Loucy (cell line): ENCODE measurements at regions not wholly inside any gene's neighbourhood (a gene's known extent, or its start where the extent isn't known, plus 50 kb on each side); places are given as distances from the start of the nearest gene placed in this dataset.
"Not testable (repeated sequence)": the region's sequence is repeated elsewhere in the genome, so short reads cannot be mapped to it uniquely, and the experiment has no call there.

Source experiments
- H2AFZ ChIP-seq: fragments of 200-600 bp; sonication (generic); 2 replicates; pipeline ENCODE4 v1.6.0; 2016; ENCODE audit warnings: antibody characterized with exemption, mild to moderate bottlenecking, low read length, moderate library complexity
- H3F3A ChIP-seq: fragments of 200-600 bp; 2 replicates; pipeline ENCODE4 v1.6.0; 2016; ENCODE audit warnings: antibody characterized with exemption, low read depth, mild to moderate bottlenecking
- H3K27me3 ChIP-seq: fragments of 200-600 bp; sonication (generic); 2 replicates; pipeline ENCODE4 v1.6.1; 2014; ENCODE audit warnings: low read length, mild to moderate bottlenecking; ENCODE audit not compliant: insufficient read depth, poor library complexity, severe bottlenecking
- H3K36me3 ChIP-seq: fragments of 200-600 bp; sonication (generic); 2 replicates; pipeline ENCODE4 v1.6.1; 2016; ENCODE audit warnings: low read length; ENCODE audit not compliant: insufficient read depth
- H3K4me1 ChIP-seq: fragments of 200-600 bp; sonication (generic); 2 replicates; pipeline ENCODE4 v1.5.1; 2014; ENCODE audit warnings: low read length, mild to moderate bottlenecking; ENCODE audit not compliant: insufficient read depth, poor library complexity, severe bottlenecking
- H3K4me2 ChIP-seq: fragments of 200-600 bp; sonication (generic); 2 replicates; pipeline ENCODE4 v1.6.0; 2014; ENCODE audit warnings: antibody characterized with exemption, low read length, low read depth, mild to moderate bottlenecking; ENCODE audit not compliant: poor library complexity, severe bottlenecking
- H3K4me3 ChIP-seq: fragments of 200-600 bp; sonication (generic); 2 replicates; pipeline ENCODE4 v1.5.1; 2014; ENCODE audit warnings: low read length, mild to moderate bottlenecking, mixed read lengths; ENCODE audit not compliant: poor library complexity, severe bottlenecking
- H3K79me2 ChIP-seq: fragments of 200-600 bp; sonication (generic); 2 replicates; pipeline ENCODE4 v1.6.1; 2014; ENCODE audit warnings: low read length; ENCODE audit not compliant: insufficient read depth
- H3K9ac ChIP-seq: fragments of 200-600 bp; sonication (generic); 2 replicates; pipeline ENCODE4 v1.6.0; 2014; ENCODE audit warnings: mild to moderate bottlenecking, low read depth, low read length, moderate library complexity; ENCODE audit not compliant: poor library complexity, severe bottlenecking
- H3K9me2 ChIP-seq: fragments of 200-600 bp; sonication (generic); replicated peaks from 2 replicates; pipeline ENCODE4 v1.6.1; 2016; ENCODE audit warnings: low read depth, low read length, mixed read lengths
- H3K9me3 ChIP-seq: fragments of 200-600 bp; sonication (generic); 2 replicates; pipeline ENCODE4 v1.6.1; 2014; ENCODE audit warnings: mild to moderate bottlenecking, antibody characterized with exemption, low read length, low read depth; ENCODE audit not compliant: insufficient read depth
- H4K20me1 ChIP-seq: fragments of 200-600 bp; sonication (generic); 2 replicates; pipeline ENCODE4 v1.6.0; 2014; ENCODE audit warnings: antibody characterized with exemption, low read length, mild to moderate bottlenecking; ENCODE audit not compliant: insufficient read depth, poor library complexity, severe bottlenecking
- EZH2phosphoT487 ChIP-seq: fragments of 200-600 bp; IDR thresholded peaks from 2 replicates; pipeline ENCODE4 v1.6.1; 2018; ENCODE audit warnings: antibody characterized with exemption, mild to moderate bottlenecking, moderate library complexity, borderline replicate concordance
- TF ChIP-seq, protein P1 (sequence below): fragments of 200-600 bp; sonication (generic); conservative IDR thresholded peaks from 2 replicates; pipeline ENCODE4 v1.5.1; 2014; ENCODE audit warnings: mild to moderate bottlenecking, antibody characterized with exemption, low read length

DNA sequence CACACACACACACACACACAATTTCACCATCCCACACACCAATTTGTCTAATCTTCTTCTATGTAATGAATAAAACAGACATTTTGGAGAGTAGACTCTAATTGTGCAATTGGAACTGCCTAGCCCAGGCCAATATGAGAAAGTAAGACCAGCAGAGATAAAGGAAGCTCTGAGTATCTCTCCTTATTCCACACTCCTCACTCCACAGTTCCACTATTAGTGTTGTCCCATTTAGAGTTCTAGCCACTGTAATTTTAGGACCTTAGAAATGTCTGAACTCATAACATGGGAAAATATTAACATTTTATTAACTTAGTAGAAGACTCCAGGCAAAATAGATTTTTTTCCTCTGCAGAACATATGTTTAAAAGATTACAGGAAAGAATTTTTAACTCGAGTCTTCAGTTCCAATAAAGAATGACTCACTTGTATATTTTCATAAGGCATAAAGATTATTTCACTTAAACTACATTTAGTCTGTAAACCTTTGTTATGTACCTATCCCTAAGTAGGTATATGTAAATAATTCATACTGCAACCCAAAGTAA, 297.6 kb upstream of the INTU start:
- no peak overlapping the region for H2AFZ ChIP-seq
- H3K9me2 ChIP-seq = no peaks in the 10 kb centered on the region
- H3F3A ChIP-seq = no peaks in the 10 kb centered on the region
- no peaks in the 10 kb centered on the region for H3K27me3 ChIP-seq
- no peaks in the 10 kb centered on the region for H4K20me1 ChIP-seq
- H3K79me2 ChIP-seq = no peaks in the 10 kb centered on the region
- H3K36me3 ChIP-seq = no peaks in the 10 kb centered on the region
- no peak overlapping the region for H3K4me3 ChIP-seq
- no peak overlapping the region for H3K9ac ChIP-seq
- no peaks in the 10 kb centered on the region for H3K9me3 ChIP-seq
- TF ChIP-seq EZH2phosphoT487 = no peak
- TF ChIP-seq, protein P1, sequence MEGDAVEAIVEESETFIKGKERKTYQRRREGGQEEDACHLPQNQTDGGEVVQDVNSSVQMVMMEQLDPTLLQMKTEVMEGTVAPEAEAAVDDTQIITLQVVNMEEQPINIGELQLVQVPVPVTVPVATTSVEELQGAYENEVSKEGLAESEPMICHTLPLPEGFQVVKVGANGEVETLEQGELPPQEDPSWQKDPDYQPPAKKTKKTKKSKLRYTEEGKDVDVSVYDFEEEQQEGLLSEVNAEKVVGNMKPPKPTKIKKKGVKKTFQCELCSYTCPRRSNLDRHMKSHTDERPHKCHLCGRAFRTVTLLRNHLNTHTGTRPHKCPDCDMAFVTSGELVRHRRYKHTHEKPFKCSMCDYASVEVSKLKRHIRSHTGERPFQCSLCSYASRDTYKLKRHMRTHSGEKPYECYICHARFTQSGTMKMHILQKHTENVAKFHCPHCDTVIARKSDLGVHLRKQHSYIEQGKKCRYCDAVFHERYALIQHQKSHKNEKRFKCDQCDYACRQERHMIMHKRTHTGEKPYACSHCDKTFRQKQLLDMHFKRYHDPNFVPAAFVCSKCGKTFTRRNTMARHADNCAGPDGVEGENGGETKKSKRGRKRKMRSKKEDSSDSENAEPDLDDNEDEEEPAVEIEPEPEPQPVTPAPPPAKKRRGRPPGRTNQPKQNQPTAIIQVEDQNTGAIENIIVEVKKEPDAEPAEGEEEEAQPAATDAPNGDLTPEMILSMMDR = no peak
- no peak overlapping the region for H3K4me2 ChIP-seq
- no peaks in the 10 kb centered on the region for H3K4me1 ChIP-seq

DNA sequence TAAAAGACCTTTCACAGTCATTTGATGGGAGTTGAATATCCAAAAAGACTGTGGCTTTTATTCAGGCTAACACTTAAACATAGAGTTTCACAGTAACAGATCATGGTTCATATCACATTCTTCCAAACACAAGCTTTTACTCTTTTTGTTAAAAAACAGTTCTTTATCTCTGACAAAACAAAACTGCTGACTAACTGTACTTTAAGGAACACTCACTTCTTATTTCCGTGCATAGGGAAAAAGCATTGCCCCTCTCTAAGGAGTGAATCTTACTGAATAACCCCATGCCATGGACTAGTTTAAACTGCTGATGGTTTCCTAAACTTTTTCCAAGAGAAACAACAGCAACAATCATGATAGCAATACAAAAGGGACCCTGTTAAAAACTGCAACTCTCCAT, 297.0 kb upstream of the INTU start:
- no peaks in the 10 kb centered on the region for H4K20me1 ChIP-seq
- no peaks in the 10 kb centered on the region for H3K4me1 ChIP-seq
- no peaks in the 10 kb centered on the region for H3F3A ChIP-seq
- TF ChIP-seq, protein P1 = no peak
- TF ChIP-seq EZH2phosphoT487 = no peak
- no peaks in the 10 kb centered on the region for H3K36me3 ChIP-seq
- H3K4me3 ChIP-seq = no peak overlapping the region
- no peak overlapping the region for H2AFZ ChIP-seq
- no peak overlapping the region for H3K9ac ChIP-seq
- H3K4me2 ChIP-seq = no peak overlapping the region
- no peaks in the 10 kb centered on the region for H3K9me3 ChIP-seq
- no peaks in the 10 kb centered on the region for H3K79me2 ChIP-seq
- H3K27me3 ChIP-seq = no peaks in the 10 kb centered on the region
- H3K9me2 ChIP-seq = no peaks in the 10 kb centered on the region

DNA sequence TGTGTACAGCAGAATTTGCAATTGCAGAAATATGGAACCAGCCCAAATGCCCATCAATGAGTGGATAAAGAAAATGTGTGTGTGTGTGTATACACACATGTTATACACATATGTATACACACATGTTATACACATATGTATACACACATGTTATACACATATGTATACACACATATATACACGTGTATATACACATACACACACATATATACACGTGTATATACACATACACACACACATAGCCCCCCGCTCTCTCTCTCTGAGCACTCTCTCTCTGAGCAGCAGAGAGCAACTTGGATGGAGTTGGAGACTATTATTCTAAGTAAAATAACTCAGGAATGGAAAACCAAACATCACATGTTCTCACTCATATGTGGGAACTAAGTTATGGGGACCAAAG, 289.6 kb upstream of the INTU start:
- H2AFZ ChIP-seq, H4K20me1 ChIP-seq, H3K9me2 ChIP-seq, H3K9ac ChIP-seq, H3K36me3 ChIP-seq, H3K4me2 ChIP-seq, H3K4me1 ChIP-seq, H3K27me3 ChIP-seq, H3K9me3 ChIP-seq, H3F3A ChIP-seq, H3K79me2 ChIP-seq, H3K4me3 ChIP-seq: not testable (repeated sequence)

DNA sequence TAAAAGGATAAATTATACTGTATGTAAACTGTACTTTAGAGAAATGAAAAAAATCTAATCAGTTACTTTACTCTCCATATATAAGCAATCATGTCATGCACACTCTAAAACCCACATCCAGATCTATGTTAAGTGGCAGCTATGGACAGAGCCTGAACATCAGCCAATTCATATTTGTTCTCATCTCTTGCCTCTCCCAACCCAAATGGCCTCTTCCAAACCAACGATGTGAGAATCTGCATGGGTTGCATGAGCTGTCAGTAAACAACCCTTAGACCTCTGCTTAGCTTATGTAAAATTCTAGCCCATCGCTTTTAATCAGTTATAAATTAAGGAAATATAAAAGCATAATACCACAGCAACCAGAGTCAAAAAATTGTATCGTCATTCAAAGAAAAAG, 288.7 kb upstream of the INTU start:
- no peak overlapping the region for H2AFZ ChIP-seq
- no peaks in the 10 kb centered on the region for H3K79me2 ChIP-seq
- H3K4me3 ChIP-seq = no peak overlapping the region
- no peaks in the 10 kb centered on the region for H3F3A ChIP-seq
- no peaks in the 10 kb centered on the region for H3K27me3 ChIP-seq
- H3K9me2 ChIP-seq = no peaks in the 10 kb centered on the region
- no peak for TF ChIP-seq EZH2phosphoT487
- TF ChIP-seq, protein P1 = no peak
- H3K36me3 ChIP-seq = no peaks in the 10 kb centered on the region
- H3K9me3 ChIP-seq = no peaks in the 10 kb centered on the region
- H4K20me1 ChIP-seq = no peaks in the 10 kb centered on the region
- no peak overlapping the region for H3K9ac ChIP-seq
- H3K4me2 ChIP-seq = no peak overlapping the region
- no peaks in the 10 kb centered on the region for H3K4me1 ChIP-seq
